ENCODE measurements at regions not wholly inside any gene's neighbourhood (a gene's known extent, or its start where the extent isn't known, plus 50 kb on each side); places are given as distances from the start of the nearest gene placed in this dataset.

GRCh38 chr16:55189682-55190636 lies 134.0 kb upstream of the IRX6 start:
- no peak overlapping the region for H3K4me3 ChIP-seq (ENCODE audit: low read depth, low read length)
- no peak for DNase-seq (ENCODE audit: low read depth)

- no peak for DNase-seq (ENCODE audit: low read depth)
- H3K4me3 ChIP-seq (ENCODE audit: low read depth, low read length), result no peak overlapping the region
Measured at GRCh38 chr16:55192734-55193133, 131.3 kb upstream of the IRX6 start.

GRCh38 chr16:55203570-55203969 lies 120.4 kb upstream of the IRX6 start:
- H3K4me3 ChIP-seq (ENCODE audit: low read depth, low read length), result no peak overlapping the region
- no peak for DNase-seq (ENCODE audit: low read depth)

GRCh38 chr16:55204069-55204468 lies 119.9 kb upstream of the IRX6 start:
- no peak overlapping the region for H3K4me3 ChIP-seq (ENCODE audit: low read depth, low read length)
- DNase-seq (ENCODE audit: low read depth), result no peak

GRCh38 chr16:55204923-55205322 lies 119.1 kb upstream of the IRX6 start:
- no peak for DNase-seq (ENCODE audit: low read depth)
- no peak overlapping the region for H3K4me3 ChIP-seq (ENCODE audit: low read depth, low read length)

- H3K4me3 ChIP-seq (ENCODE audit: low read depth, low read length), result no peak overlapping the region
- DNase-seq (ENCODE audit: low read depth), result no peak
Measured at GRCh38 chr16:55207693-55208428, 116.1 kb upstream of the IRX6 start.

- no peak overlapping the region for H3K4me3 ChIP-seq (ENCODE audit: low read depth, low read length)
- no peak for DNase-seq (ENCODE audit: low read depth)
Measured at GRCh38 chr16:55209626-55210025, 114.4 kb upstream of the IRX6 start.

GRCh38 chr16:55212791-55213190 lies 111.2 kb upstream of the IRX6 start:
- DNase-seq (ENCODE audit: low read depth), result no peak

GRCh38 chr16:55214412-55214811 lies 109.6 kb upstream of the IRX6 start:
- no peak for DNase-seq (ENCODE audit: low read depth)
- H3K4me3 ChIP-seq (ENCODE audit: low read depth, low read length), result no peak overlapping the region

More at GRCh38 chr16:55212791-55213190, 111.2 kb upstream of the IRX6 start:
- no peak overlapping the region for H3K4me3 ChIP-seq (ENCODE audit: low read depth, low read length)

GRCh38 chr16:55214974-55215494 lies 109.0 kb upstream of the IRX6 start:
- no peak for DNase-seq (ENCODE audit: low read depth)
- no peak overlapping the region for H3K4me3 ChIP-seq (ENCODE audit: low read depth, low read length)

- H3K4me3 ChIP-seq (ENCODE audit: low read depth, low read length), result no peak overlapping the region
- DNase-seq (ENCODE audit: low read depth), result no peak
Measured at GRCh38 chr16:55217392-55217791, 106.6 kb upstream of the IRX6 start.

- no peak overlapping the region for H3K4me3 ChIP-seq (ENCODE audit: low read depth, low read length)
- DNase-seq (ENCODE audit: low read depth), result no peak
Measured at GRCh38 chr16:55221836-55222235, 102.2 kb upstream of the IRX6 start.

- DNase-seq (ENCODE audit: low read depth), result no peak
- H3K4me3 ChIP-seq (ENCODE audit: low read depth, low read length), result no peak overlapping the region
Measured at GRCh38 chr16:55222486-55222885, 101.5 kb upstream of the IRX6 start.

GRCh38 chr16:55225972-55226542 lies 97.9 kb upstream of the IRX6 start:
- no peak for DNase-seq (ENCODE audit: low read depth)
- no peak overlapping the region for H3K4me3 ChIP-seq (ENCODE audit: low read depth, low read length)

GRCh38 chr16:55232822-55233221 lies 91.2 kb upstream of the IRX6 start:
- DNase-seq (ENCODE audit: low read depth), result no peak
- H3K4me3 ChIP-seq (ENCODE audit: low read depth, low read length), result no peak overlapping the region

GRCh38 chr16:55233464-55233863 lies 90.5 kb upstream of the IRX6 start:
- DNase-seq (ENCODE audit: low read depth), result no peak
- no peak overlapping the region for H3K4me3 ChIP-seq (ENCODE audit: low read depth, low read length)

- H3K4me3 ChIP-seq (ENCODE audit: low read depth, low read length), result no peak overlapping the region
- DNase-seq (ENCODE audit: low read depth), result no peak
Measured at GRCh38 chr16:55236655-55237054, 87.3 kb upstream of the IRX6 start.

GRCh38 chr16:55239723-55240122 lies 84.3 kb upstream of the IRX6 start:
- no peak for DNase-seq (ENCODE audit: low read depth)
- no peak overlapping the region for H3K4me3 ChIP-seq (ENCODE audit: low read depth, low read length)

- H3K4me3 ChIP-seq (ENCODE audit: low read depth, low read length), result no peak overlapping the region
- no peak for DNase-seq (ENCODE audit: low read depth)
Measured at GRCh38 chr16:55240888-55241287, 83.1 kb upstream of the IRX6 start.

- no peak overlapping the region for H3K4me3 ChIP-seq (ENCODE audit: low read depth, low read length)
- DNase-seq (ENCODE audit: low read depth), result no peak
Measured at GRCh38 chr16:55242667-55243066, 81.3 kb upstream of the IRX6 start.

Measured in skeletal muscle cell (primary cell).